DOHH2 (cell line): ENCODE measurements at regions not wholly inside any gene's neighbourhood (a gene's known extent, or its start where the extent isn't known, plus 50 kb on each side); places are given as distances from the start of the nearest gene placed in this dataset.
"Not testable (repeated sequence)": the region's sequence is repeated elsewhere in the genome, so short reads cannot be mapped to it uniquely, and the experiment has no call there.

Experiments
- H3F3A ChIP-seq: fragments of 200-600 bp; sonication (generic), shearing (Covaris generic); 2 replicates; pipeline ENCODE4 v1.6.0; 2016; ENCODE audit warnings: antibody characterized with exemption, mild to moderate bottlenecking; ENCODE audit not compliant: control insufficient read depth, insufficient read depth
- H3K27ac ChIP-seq: fragments of 200-600 bp; sonication (generic); 2 replicates; pipeline ENCODE4 v1.5.1; 2014; ENCODE audit warnings: low read depth, mild to moderate bottlenecking, low read length, moderate library complexity
- H3K27me3 ChIP-seq: fragments of 200-600 bp; sonication (generic); 2 replicates; pipeline ENCODE4 v1.6.1; 2014; ENCODE audit warnings: mild to moderate bottlenecking, low read length, mixed read lengths; ENCODE audit not compliant: control insufficient read depth
- H3K36me3 ChIP-seq: fragments of 200-600 bp; sonication (generic); 2 replicates; pipeline ENCODE4 v1.6.1; 2014; ENCODE audit warnings: mild to moderate bottlenecking, low read length, moderate library complexity, mixed read lengths; ENCODE audit not compliant: control insufficient read depth
- H3K4me1 ChIP-seq: fragments of 200-600 bp; sonication (generic); 2 replicates; pipeline ENCODE4 v1.6.1; 2014; ENCODE audit warnings: mild to moderate bottlenecking, low read length, mixed read lengths; ENCODE audit not compliant: control insufficient read depth
- H3K4me2 ChIP-seq: fragments of 200-600 bp; sonication (generic); 2 replicates; pipeline ENCODE4 v1.6.0; 2014; ENCODE audit warnings: mild to moderate bottlenecking, low read length, moderate library complexity
- H3K4me3 ChIP-seq: fragments of 200-600 bp; sonication (generic); 2 replicates; pipeline ENCODE4 v1.5.1; 2014; ENCODE audit warnings: mild to moderate bottlenecking, low read length, mixed read lengths
- H3K79me2 ChIP-seq: fragments of 200-600 bp; sonication (generic); 2 replicates; pipeline ENCODE4 v1.6.1; 2014; ENCODE audit warnings: mild to moderate bottlenecking, low read length, mixed read lengths; ENCODE audit not compliant: control insufficient read depth
- H3K9me2 ChIP-seq: fragments of 200-600 bp; sonication (generic); replicated peaks from 2 replicates; pipeline ENCODE4 v1.6.1; 2014; ENCODE audit warnings: mild to moderate bottlenecking, low read length, mixed read lengths; ENCODE audit not compliant: control insufficient read depth
- H3K9me3 ChIP-seq: fragments of 200-600 bp; sonication (generic); 2 replicates; pipeline ENCODE4 v1.6.1; 2014; ENCODE audit warnings: antibody characterized with exemption, low read length, mixed read lengths; ENCODE audit not compliant: control insufficient read depth, insufficient read depth
- H4K20me1 ChIP-seq: fragments of 200-600 bp; sonication (generic); 2 replicates; pipeline ENCODE4 v1.6.0; 2014; ENCODE audit warnings: low read depth, mild to moderate bottlenecking, antibody characterized with exemption, low read length, moderate library complexity; ENCODE audit not compliant: control insufficient read depth, insufficient read depth
- CTCF ChIP-seq: fragments of 200-600 bp; sonication (generic); IDR thresholded peaks from one replicate; pipeline ENCODE4 v1.5.1; 2014; ENCODE audit warnings: antibody characterized with exemption, mild to moderate bottlenecking, low read depth, low read length; ENCODE audit not compliant: poor library complexity, severe bottlenecking
- EZH2phosphoT487 ChIP-seq: fragments of 200-600 bp; sonication (generic); IDR thresholded peaks from 2 replicates; pipeline ENCODE4 v1.6.1; 2017; ENCODE audit warnings: borderline replicate concordance, mild to moderate bottlenecking, antibody characterized with exemption, low read length, moderate library complexity, mixed read lengths

GRCh38 chr2:57044931-57045635, 861.3 kb downstream of the CCDC85A start:
- Histone ChIP-seq H3K79me2 (no peaks in the 10 kb centered on the region), H3K4me1 (no peaks in the 10 kb centered on the region), H3K9me2 (no peaks in the 10 kb centered on the region), H3F3A (no peaks in the 10 kb centered on the region), H3K27ac (no peak overlapping the region), H3K4me3 (no peak overlapping the region), H4K20me1 (no peaks in the 10 kb centered on the region), H3K9me3 (no peaks in the 10 kb centered on the region), H3K4me2 (no peak overlapping the region), H3K27me3 (no peaks in the 10 kb centered on the region), H3K36me3 (no peaks in the 10 kb centered on the region)
- TF ChIP-seq CTCF, result no peak
- no peak for TF ChIP-seq EZH2phosphoT487

- no peaks in the 10 kb centered on the region for H3F3A ChIP-seq
- H3K36me3 ChIP-seq, result no peaks in the 10 kb centered on the region
- H3K9me3 ChIP-seq, result no peaks in the 10 kb centered on the region; the same call in 1 of the 2 replicates
- no peaks in the 10 kb centered on the region for H3K27me3 ChIP-seq
- H3K79me2 ChIP-seq, result no peaks in the 10 kb centered on the region
- no peaks in the 10 kb centered on the region for H3K4me1 ChIP-seq
- no peaks in the 10 kb centered on the region for H4K20me1 ChIP-seq
- no peak overlapping the region for H3K4me3 ChIP-seq
- no peaks in the 10 kb centered on the region for H3K9me2 ChIP-seq
- H3K4me2 ChIP-seq, result no peak overlapping the region
- H3K27ac ChIP-seq, result no peak overlapping the region
- TF ChIP-seq EZH2phosphoT487, result no peak
- TF ChIP-seq CTCF, result no peak
Measured at GRCh38 chr2:57049273-57049672, 865.5 kb downstream of the CCDC85A start.

- Histone ChIP-seq H3K9me3 (no peaks in the 10 kb centered on the region; the same call in 1 of the 2 replicates), H4K20me1 (no peaks in the 10 kb centered on the region), H3K4me1 (no peaks in the 10 kb centered on the region), H3K79me2 (no peaks in the 10 kb centered on the region), H3K36me3 (no peaks in the 10 kb centered on the region), H3K9me2 (no peaks in the 10 kb centered on the region), H3K27me3 (no peaks in the 10 kb centered on the region), H3K4me2 (no peak overlapping the region), H3F3A (no peaks in the 10 kb centered on the region), H3K4me3 (no peak overlapping the region), H3K27ac (no peak overlapping the region)
- TF ChIP-seq CTCF (no peak), EZH2phosphoT487 (no peak)
Measured at GRCh38 chr2:57050007-57050406, 866.2 kb downstream of the CCDC85A start.

GRCh38 chr2:57066301-57066700, 882.5 kb downstream of the CCDC85A start:
- not testable (repeated sequence) for H3K27me3 ChIP-seq, H3K27ac ChIP-seq, H3K4me2 ChIP-seq, H3K79me2 ChIP-seq, H3F3A ChIP-seq, H3K9me3 ChIP-seq, H3K4me3 ChIP-seq, H4K20me1 ChIP-seq, H3K36me3 ChIP-seq, H3K9me2 ChIP-seq, H3K4me1 ChIP-seq
